ENCODE measurements at regions not wholly inside any gene's neighbourhood (a gene's known extent, or its start where the extent isn't known, plus 50 kb on each side); places are given as distances from the start of the nearest gene placed in this dataset.
A peak's percentile ranks its signal among the peaks of the same experiment; 100 is the strongest.

GRCh38 chr7:145269418-145270161, 433.7 kb upstream of the TPK1 start:
- Mint-ChIP-seq H3K27me3 (no peaks in the 10 kb centered on the region), H3K9me3 (peaks cover 3% of the 10 kb centered on the region), H3K4me3 (no peak overlapping the region), H3K36me3 (ENCODE audit: low read depth) (no peaks in the 10 kb centered on the region), H3K27ac (no peak overlapping the region), H3K4me1 (ENCODE audit: low read depth) (no peaks in the 10 kb centered on the region)
- ChIA-PET POLR2A (no interaction called here), CTCF (no interaction called here)
- no peaks in the 10 kb centered on the region for H3K27me3 ChIP-seq (ENCODE audit: control insufficient read depth in 1 of 2, insufficient read depth in 2 of 2, low read length in 2 of 2)
- intact Hi-C loops (cut with DNase I, micrococcal nuclease): no loop called here
- H3K4me1 ChIP-seq (ENCODE audit: insufficient read depth, low read length): no peaks in the 10 kb centered on the region
- no peaks in the 10 kb centered on the region for H3K36me3 ChIP-seq (ENCODE audit: insufficient read depth, low read length)
- ATAC-seq (ENCODE audit: poor library complexity): no peak
- DNase-seq: peak in 1 of 14 experiments; percentile 5
- H3K9me3 ChIP-seq (ENCODE audit: control insufficient read depth in 1 of 2, insufficient read depth in 1 of 2, low read length in 2 of 2): peaks cover 0 to 9% of the 10 kb centered on the region in 2 experiments
- TF ChIP-seq, protein P1, sequence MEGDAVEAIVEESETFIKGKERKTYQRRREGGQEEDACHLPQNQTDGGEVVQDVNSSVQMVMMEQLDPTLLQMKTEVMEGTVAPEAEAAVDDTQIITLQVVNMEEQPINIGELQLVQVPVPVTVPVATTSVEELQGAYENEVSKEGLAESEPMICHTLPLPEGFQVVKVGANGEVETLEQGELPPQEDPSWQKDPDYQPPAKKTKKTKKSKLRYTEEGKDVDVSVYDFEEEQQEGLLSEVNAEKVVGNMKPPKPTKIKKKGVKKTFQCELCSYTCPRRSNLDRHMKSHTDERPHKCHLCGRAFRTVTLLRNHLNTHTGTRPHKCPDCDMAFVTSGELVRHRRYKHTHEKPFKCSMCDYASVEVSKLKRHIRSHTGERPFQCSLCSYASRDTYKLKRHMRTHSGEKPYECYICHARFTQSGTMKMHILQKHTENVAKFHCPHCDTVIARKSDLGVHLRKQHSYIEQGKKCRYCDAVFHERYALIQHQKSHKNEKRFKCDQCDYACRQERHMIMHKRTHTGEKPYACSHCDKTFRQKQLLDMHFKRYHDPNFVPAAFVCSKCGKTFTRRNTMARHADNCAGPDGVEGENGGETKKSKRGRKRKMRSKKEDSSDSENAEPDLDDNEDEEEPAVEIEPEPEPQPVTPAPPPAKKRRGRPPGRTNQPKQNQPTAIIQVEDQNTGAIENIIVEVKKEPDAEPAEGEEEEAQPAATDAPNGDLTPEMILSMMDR (IDR thresholded peaks at IDR 0.05): no peak
- H3K27ac ChIP-seq (ENCODE audit: low read depth in 1 of 2, low read length in 2 of 2): no peak overlapping the region
- no peak overlapping the region for H3K4me3 ChIP-seq (ENCODE audit: low read length)

DNA sequence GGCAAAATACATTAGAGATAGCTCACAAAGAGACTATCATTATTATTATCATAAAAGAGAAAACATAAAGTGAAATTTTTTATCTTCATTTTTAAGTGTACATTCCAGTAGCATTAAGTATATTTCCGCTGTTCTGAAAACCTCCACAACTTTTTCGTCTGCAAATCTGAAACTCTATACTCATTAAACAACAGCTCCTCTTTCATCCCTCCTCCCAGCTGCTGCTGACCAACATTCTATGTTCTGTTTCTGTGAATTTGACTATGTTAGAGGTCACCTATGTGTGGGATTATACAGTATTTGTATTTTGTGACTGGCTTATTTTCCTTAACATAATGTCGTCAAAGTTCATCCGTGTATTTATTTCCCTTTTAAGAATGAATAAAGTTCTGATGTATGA, 429.3 kb upstream of the TPK1 start:
- intact Hi-C loops (cut with DNase I, micrococcal nuclease): no loop called here
- no peaks in the 10 kb centered on the region for H3K27me3 ChIP-seq (ENCODE audit: control insufficient read depth in 1 of 2, insufficient read depth in 2 of 2, low read length in 2 of 2)
- Mint-ChIP-seq H3K4me3 (no peak overlapping the region), H3K27ac (no peak overlapping the region), H3K9me3 (peaks cover 5% of the 10 kb centered on the region), H3K27me3 (no peaks in the 10 kb centered on the region), H3K36me3 (ENCODE audit: low read depth) (no peaks in the 10 kb centered on the region), H3K4me1 (ENCODE audit: low read depth) (no peaks in the 10 kb centered on the region)
- ATAC-seq (ENCODE audit: poor library complexity) (no peak), DNase-seq (no peak)
- H3K4me3 ChIP-seq (ENCODE audit: low read length): no peak overlapping the region
- no peaks in the 10 kb centered on the region for H3K36me3 ChIP-seq (ENCODE audit: insufficient read depth, low read length)
- ChIA-PET CTCF (no interaction called here), POLR2A (no interaction called here)
- peaks cover 0 to 9% of the 10 kb centered on the region in 2 experiments for H3K9me3 ChIP-seq (ENCODE audit: control insufficient read depth in 1 of 2, insufficient read depth in 1 of 2, low read length in 2 of 2)
- TF ChIP-seq, protein P1 (IDR thresholded peaks at IDR 0.05): no peak
- H3K27ac ChIP-seq (ENCODE audit: low read depth in 1 of 2, low read length in 2 of 2): no peak overlapping the region
- H3K4me1 ChIP-seq (ENCODE audit: insufficient read depth, low read length): no peaks in the 10 kb centered on the region

DNA sequence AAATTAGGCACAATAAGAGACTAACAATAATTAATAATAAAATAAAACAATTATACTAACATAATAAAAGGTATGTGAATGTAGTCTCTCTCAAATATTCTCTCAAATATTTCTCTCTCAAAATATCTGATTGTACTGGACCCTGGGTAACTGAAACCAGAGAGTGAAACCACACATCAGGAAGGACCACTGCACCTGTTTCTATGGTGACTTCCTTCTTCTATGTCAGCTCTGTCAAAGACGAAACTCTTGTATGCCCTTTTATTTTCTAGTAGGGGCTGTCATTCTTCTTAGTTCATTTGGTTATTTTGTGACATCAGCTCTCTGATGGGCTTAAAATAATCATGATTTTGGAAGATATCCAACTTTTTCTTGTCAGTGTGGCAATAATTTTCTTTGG, 428.0 kb upstream of the TPK1 start:
- Mint-ChIP-seq H3K27ac (no peak overlapping the region), H3K27me3 (no peaks in the 10 kb centered on the region), H3K36me3 (ENCODE audit: low read depth) (no peaks in the 10 kb centered on the region), H3K4me3 (no peak overlapping the region), H3K4me1 (ENCODE audit: low read depth) (no peaks in the 10 kb centered on the region), H3K9me3 (peaks cover 15% of the 10 kb centered on the region)
- DNase-seq (no peak), ATAC-seq (ENCODE audit: poor library complexity) (no peak)
- intact Hi-C loops (cut with DNase I, micrococcal nuclease): no loop called here
- Histone ChIP-seq H3K27ac (ENCODE audit: low read depth in 1 of 2, low read length in 2 of 2) (no peak overlapping the region), H3K4me3 (ENCODE audit: low read length) (no peak overlapping the region), H3K27me3 (ENCODE audit: control insufficient read depth in 1 of 2, insufficient read depth in 2 of 2, low read length in 2 of 2) (no peaks in the 10 kb centered on the region), H3K4me1 (ENCODE audit: insufficient read depth, low read length) (no peaks in the 10 kb centered on the region), H3K36me3 (ENCODE audit: insufficient read depth, low read length) (no peaks in the 10 kb centered on the region), H3K9me3 (ENCODE audit: control insufficient read depth in 1 of 2, insufficient read depth in 1 of 2, low read length in 2 of 2) (no peaks in the 10 kb centered on the region)
- POLR2A ChIA-PET: no interaction called here
- CTCF ChIA-PET: no interaction called here
- TF ChIP-seq, protein P1 (IDR thresholded peaks at IDR 0.05): no peak
